HG03378 (cell line): ENCODE measurements at regions not wholly inside any gene's neighbourhood (a gene's known extent, or its start where the extent isn't known, plus 50 kb on each side); places are given as distances from the start of the nearest gene placed in this dataset.

Experiments
- ATAC-seq: cut with Tn5 transposase; IDR thresholded peaks from one replicate; pipeline ENCODE4 v1.9.1; 2021; ENCODE audit warnings: mild to moderate bottlenecking, moderate library complexity; ENCODE audit not compliant: unreplicated experiment

- no peak for ATAC-seq
Observed at GRCh38 chr1:219774386-219774785, 154.0 kb downstream of the SLC30A10 start.

DNA sequence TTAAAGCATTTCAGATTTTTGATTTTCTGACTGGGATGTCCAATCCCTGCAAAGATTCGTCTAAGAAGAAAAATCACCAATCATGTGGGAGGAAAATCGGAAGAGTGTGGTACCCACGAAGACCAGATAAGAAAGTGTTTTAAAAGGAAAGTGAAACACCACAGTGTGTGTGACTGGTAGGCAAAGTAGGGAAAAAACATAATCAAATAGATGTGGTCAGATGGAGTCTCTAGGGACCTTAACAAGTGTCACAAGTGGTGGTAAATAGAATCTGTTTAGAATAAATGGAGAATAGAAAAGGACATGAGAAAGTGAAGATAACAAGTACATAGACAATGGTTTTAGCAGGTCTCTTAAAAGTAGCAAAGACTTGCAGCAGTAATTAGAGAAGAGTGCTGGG, 154.6 kb downstream of the SLC30A10 start:
- ATAC-seq = peak; percentile 100

DNA sequence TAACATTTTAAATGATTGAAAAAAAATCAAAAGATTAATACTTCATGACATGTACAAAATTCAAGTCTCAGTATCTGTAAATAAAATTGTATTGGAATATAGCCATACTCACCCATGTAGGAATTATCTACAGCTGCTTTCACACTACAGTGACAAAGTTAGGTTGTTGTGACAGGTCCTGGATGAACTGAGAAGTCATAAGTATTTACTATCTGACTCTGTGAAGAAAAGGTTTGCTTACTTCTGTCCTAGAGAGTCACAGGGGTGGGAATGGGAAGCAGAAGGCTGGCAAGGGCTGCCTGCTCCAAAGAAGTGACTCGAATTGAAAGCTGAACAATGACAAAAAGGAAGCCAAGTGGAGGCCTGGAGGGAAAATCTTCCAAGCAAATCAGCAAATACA, 155.2 kb downstream of the SLC30A10 start:
- no peak for ATAC-seq

DNA sequence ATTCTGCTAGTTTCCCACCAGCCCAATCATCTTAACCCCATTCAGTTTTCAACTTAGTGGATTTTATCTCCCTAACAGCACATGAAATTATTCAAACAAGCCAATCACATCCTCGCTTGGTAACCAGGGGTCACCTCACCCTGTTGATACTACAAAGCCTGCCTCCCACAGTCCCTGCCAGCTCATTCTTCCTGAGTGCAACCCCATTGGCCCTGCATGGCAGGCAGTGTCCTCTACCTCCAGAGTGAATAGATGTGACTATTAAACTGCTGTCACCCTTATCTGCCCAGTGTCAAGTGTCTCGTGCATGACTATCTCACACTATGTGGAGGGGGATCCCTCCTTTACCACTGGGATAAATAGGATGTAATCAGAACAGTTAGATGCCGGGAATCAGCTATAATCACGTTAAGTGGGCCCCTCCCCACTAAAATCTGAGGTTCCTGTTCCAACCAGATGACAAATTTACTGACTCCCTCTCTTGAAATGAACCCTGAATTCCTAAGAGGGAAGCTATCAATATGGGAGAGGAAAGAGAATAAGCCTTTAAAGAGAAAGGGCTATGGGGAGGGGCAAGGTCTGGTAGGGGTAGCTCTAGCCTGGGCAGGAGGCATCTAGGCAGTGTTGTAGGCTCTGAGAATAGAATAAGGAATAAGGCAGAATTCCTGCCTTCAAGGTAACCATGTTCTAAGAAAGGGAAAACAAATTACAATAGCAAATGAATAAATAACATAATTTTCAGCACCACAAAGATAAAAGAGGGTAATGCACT, 155.9 kb downstream of the SLC30A10 start:
- no peak for ATAC-seq

GRCh38 chr1:219771080-219771479, 157.3 kb downstream of the SLC30A10 start:
- ATAC-seq = no peak

DNA sequence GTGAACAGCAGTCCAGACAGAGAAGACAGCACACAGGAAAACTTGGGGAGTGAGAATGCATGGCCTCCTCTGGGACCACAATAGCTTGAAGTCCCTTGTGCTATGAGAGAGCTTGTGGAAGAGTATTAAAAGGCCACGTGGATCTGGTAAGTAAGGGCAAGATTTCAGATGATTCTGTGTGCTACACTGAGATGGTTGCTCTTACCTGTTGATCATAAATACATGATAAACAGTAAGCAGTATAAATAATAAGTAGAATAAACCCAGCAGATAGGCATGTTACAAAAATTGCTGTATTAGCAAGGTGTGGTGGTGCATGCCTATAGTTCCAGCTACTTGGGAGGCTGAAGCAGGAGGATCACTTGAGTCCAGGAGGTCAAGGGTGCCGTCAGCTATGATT, 150.4 kb upstream of the ZC3H11B start:
- ATAC-seq = no peak

GRCh38 chr1:219761208-219761860, 148.4 kb upstream of the ZC3H11B start:
- ATAC-seq = no peak

DNA sequence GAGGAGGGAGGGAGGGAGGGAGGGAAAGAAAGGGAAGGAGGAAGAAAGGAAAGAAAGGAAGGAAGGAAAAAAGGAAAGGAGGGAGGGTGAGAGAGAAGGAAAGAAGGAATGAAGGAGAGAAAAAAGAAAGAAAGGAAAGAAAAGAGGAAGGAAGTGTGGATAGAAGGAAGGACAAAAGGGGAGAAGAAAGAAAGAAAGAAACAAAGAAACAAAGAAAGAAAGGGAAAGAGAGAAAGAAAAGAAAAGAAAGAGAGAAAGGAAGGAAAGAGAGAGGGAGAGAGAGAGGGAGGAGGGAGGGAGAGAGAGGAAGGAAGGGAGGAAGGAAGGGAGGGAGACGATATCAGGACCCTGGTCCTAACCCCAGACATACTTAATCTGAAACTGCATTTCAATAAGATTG, 146.2 kb upstream of the ZC3H11B start:
- no peak for ATAC-seq

- ATAC-seq = no peak
Observed at GRCh38 chr1:219757890-219758289, 145.0 kb upstream of the ZC3H11B start.

- no peak for ATAC-seq
Observed at GRCh38 chr1:219755234-219755633, 142.3 kb upstream of the ZC3H11B start.

GRCh38 chr1:219754767-219755166, 141.9 kb upstream of the ZC3H11B start:
- no peak for ATAC-seq

GRCh38 chr1:219753914-219754313, 141.0 kb upstream of the ZC3H11B start:
- ATAC-seq = no peak

- ATAC-seq = no peak
Observed at GRCh38 chr1:219752645-219753044, 139.7 kb upstream of the ZC3H11B start.

GRCh38 chr1:219751870-219752507, 139.1 kb upstream of the ZC3H11B start:
- ATAC-seq = no peak

- no peak for ATAC-seq
Observed at GRCh38 chr1:219749370-219749769, 136.5 kb upstream of the ZC3H11B start.

DNA sequence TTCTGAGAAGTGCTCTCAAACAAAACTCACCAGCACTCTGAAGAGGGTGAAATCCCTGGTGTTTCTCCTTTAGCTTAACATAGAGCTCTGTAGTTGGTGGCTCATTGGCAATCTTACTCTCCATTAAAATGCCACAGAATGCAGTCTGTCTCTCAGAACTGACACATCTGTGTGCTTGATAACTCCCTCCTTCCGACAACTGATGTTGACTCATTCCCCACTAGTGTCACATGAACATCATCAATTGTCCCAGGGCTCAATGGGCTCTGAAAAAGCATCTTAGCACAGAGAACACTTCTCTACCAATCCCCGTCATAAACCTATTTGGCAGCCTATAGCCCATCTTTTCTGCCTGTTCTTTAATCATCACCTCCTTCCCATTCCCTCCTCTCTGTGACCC, 133.2 kb upstream of the ZC3H11B start:
- no peak for ATAC-seq

GRCh38 chr1:219744652-219745469, 132.0 kb upstream of the ZC3H11B start:
- ATAC-seq = no peak

DNA sequence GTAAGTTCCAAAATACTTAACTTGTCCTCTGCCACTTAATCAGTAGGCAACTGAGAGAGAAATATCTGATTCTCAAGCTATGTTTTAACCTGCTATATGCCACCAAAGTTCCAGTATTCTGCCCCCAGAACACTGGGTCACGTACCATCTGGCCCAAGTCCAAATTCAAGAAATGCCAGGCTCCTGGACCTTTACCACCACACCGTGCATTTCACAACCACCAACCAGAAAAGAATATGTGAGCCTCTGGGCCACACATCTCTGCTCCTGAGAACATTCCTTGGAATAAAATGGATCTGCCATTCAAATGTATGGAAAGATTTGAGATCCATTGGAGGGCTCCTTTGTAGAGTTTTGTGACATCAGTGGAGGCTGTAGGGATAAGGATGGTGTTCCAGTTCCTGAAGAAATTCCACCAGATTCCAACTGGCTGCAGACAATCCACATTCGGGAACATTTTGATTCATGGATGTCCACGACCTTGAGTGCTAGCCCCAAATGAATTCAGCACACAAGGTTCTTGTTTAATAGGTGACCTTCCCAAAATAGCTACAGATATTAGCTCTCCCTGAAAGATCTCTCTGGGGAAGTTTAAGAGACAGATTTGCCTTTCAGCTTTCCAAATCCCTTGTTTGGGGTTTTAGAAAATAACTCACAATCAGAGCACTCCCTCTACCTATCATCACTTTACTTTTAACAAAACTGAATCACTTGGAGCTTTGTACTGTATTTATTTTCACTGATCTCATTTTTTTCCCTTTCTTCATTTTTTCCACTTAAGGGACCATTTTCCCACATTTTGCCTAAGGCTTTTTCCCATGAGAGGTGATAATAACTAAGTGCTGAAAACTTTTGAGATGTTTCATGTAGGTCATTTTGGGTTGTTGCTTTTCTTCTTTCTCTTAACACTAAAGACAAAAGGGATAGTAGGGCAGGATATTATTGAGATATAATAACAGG, 128.4 kb upstream of the ZC3H11B start:
- no peak for ATAC-seq

- ATAC-seq = no peak
Observed at GRCh38 chr1:219733511-219734174, 120.7 kb upstream of the ZC3H11B start.
